Stimulated activated naive B cell treated with anti-CD40 and anti-IgM and Interleukin-4, amounts not matched to agents 10 μg/mL and 1 μg/mL and 100 μg/mL, for 72 hours (primary cell): ENCODE measurements at regions not wholly inside any gene's neighbourhood (a gene's known extent, or its start where the extent isn't known, plus 50 kb on each side); places are given as distances from the start of the nearest gene placed in this dataset.
"Not testable (repeated sequence)": the region's sequence is repeated elsewhere in the genome, so short reads cannot be mapped to it uniquely, and the experiment has no call there.

Source experiments
- ATAC-seq, 2 donors: fragments of 150-1000 bp; cut with Tn5 transposase; replicated peaks; 2 replicates each; pipeline ENCODE4 v1.10.0; 2021; ENCODE audit warnings: moderate library complexity in 1 of 2
- DNase-seq: peaks from one replicate; pipeline ENCODE4 v3.0.0; 2021
- H3K27ac Mint-ChIP-seq: one replicate; pipeline ENCODE4 v1.8.0; 2022; ENCODE audit warnings: mild to moderate bottlenecking, mixed read lengths
- H3K27me3 Mint-ChIP-seq, 2 donors: one replicate each; pipeline ENCODE4 v1.8.0; 2022; ENCODE audit warnings: mixed read lengths in 2 of 2
- H3K36me3 Mint-ChIP-seq, 2 donors: one replicate each; pipeline ENCODE4 v1.8.0; 2022; ENCODE audit warnings: mixed read lengths in 2 of 2, mild to moderate bottlenecking in 1 of 2
- H3K4me1 Mint-ChIP-seq, 2 donors: one replicate each; pipeline ENCODE4 v1.8.0; 2022; ENCODE audit warnings: mixed read lengths in 2 of 2, mild to moderate bottlenecking in 1 of 2
- H3K4me3 Mint-ChIP-seq, 2 donors: one replicate each; pipeline ENCODE4 v1.8.0; 2022; ENCODE audit warnings: mild to moderate bottlenecking in 2 of 2, mixed read lengths in 2 of 2, moderate library complexity in 1 of 2
- H3K9me3 Mint-ChIP-seq, 2 donors: one replicate each; pipeline ENCODE4 v1.8.0; 2022; ENCODE audit warnings: mixed read lengths in 2 of 2, mild to moderate bottlenecking in 1 of 2

GRCh38 chr21:10270211-10270610, 251.2 kb upstream of the TPTE start:
- not testable (repeated sequence) for H3K27ac Mint-ChIP-seq, H3K27me3 Mint-ChIP-seq, ATAC-seq, H3K4me3 Mint-ChIP-seq, H3K36me3 Mint-ChIP-seq, H3K4me1 Mint-ChIP-seq, H3K9me3 Mint-ChIP-seq, DNase-seq

DNA sequence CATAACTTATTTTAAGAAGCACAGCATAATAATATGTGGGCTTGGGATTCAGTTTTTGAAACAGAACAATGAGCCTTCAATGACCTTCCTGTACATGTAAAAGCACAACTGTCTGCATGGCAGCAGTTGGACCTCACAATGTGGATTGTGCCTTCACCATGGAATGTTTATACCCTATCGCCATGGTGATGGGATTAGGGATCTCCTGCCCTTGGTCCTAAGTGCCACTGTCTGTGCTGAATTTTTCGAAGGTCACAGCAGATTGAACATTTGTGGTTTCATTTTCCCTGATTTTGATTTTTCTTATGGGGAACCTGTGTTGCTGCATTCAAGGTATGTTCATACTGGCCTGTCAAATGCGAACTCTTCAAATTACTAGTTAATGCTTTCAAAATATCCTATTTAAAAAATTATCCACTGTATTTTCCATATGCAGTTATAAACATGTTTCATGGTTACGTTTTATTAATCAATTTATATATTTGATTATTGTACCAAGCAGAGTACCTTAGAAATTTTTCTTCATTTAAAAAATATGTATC, 249.6 kb upstream of the TPTE start:
- H3K27me3 Mint-ChIP-seq, H3K4me3 Mint-ChIP-seq, H3K36me3 Mint-ChIP-seq, H3K9me3 Mint-ChIP-seq, H3K27ac Mint-ChIP-seq, H3K4me1 Mint-ChIP-seq, DNase-seq: not testable (repeated sequence)
- ATAC-seq: peak in 1 of 2 donors; percentile 10

DNA sequence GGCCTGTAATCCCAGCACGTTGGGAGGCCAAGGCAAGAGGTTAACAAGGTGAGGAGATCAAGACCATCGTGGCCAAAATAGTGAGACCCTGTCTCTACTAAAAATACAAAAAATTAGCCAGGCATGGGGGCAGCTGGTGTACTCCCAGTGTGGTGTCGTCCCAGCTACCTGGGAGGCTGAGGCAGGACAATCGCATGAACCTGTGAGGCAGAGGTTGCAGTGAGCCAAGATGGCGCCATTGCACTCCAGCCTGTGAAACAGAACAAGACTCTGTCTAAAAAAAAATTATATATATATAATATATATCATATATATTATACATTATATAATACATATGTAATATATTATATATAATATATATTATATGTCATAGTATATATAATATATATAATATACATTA, 249.2 kb upstream of the TPTE start:
- Mint-ChIP-seq H3K27ac (no peak overlapping the region), H3K27me3 (no peaks in the 10 kb centered on the region), H3K4me3 (no peak overlapping the region), H3K9me3 (peaks cover 9 to 10% of the 10 kb centered on the region in 2 donors), H3K4me1 (no peaks in the 10 kb centered on the region), H3K36me3 (peaks cover 0 to 1% of the 10 kb centered on the region in 2 donors)
- ATAC-seq (peak in 1 of 2 donors; percentile 56), DNase-seq (no peak)

- Mint-ChIP-seq H3K36me3 (peaks cover 0 to 1% of the 10 kb centered on the region in 2 donors), H3K4me1 (no peaks in the 10 kb centered on the region), H3K9me3 (peaks cover 9 to 10% of the 10 kb centered on the region in 2 donors), H3K4me3 (no peak overlapping the region), H3K27me3 (no peaks in the 10 kb centered on the region), H3K27ac (no peak overlapping the region)
- ATAC-seq (no peak), DNase-seq (no peak)
These were observed 248.2 kb upstream of the TPTE start for GRCh38 chr21:10273196-10273595.

DNA sequence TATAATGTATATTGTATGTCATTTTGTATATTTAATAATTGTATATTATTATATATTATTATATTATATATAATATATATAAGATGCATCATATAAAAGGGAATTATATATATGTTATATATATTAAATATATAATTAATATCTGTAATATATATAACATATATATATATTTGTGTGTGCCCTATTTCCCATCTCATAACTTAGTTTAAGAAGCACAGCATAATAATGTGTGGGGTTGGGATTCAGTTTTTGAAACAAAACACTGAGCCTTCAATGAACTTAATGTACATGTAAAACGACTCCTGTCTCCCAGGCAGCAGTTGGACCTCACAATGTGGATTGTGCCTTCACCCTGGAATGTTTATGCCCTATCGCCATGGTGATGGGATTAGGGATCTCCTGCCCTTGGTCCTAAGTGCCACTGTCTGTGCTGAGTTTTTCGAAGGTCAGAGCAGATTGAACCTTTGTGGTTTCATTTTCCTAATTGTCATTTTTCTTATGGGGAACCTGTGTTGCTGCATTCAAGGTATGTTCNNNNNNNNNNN, 247.5 kb upstream of the TPTE start:
- ATAC-seq: peak in 1 of 2 donors; percentile 42
- not testable (repeated sequence) for H3K36me3 Mint-ChIP-seq, H3K27me3 Mint-ChIP-seq, H3K9me3 Mint-ChIP-seq, H3K27ac Mint-ChIP-seq, DNase-seq, H3K4me1 Mint-ChIP-seq, H3K4me3 Mint-ChIP-seq
